Stimulated activated CD4-positive, alpha-beta T cell treated with anti-CD3 and anti-CD28 coated beads, Interleukin-1b, Interleukin-23, amount 100 ng/mL, for 1 hour (primary cell): ENCODE measurements at regions not wholly inside any gene's neighbourhood (a gene's known extent, or its start where the extent isn't known, plus 50 kb on each side); places are given as distances from the start of the nearest gene placed in this dataset.

Experiments
- DNase-seq, 2 donors: peaks; one replicate each; pipeline ENCODE4 v3.0.0-alpha.2; 2020; ENCODE audit warnings: low read depth in 2 of 2

DNA sequence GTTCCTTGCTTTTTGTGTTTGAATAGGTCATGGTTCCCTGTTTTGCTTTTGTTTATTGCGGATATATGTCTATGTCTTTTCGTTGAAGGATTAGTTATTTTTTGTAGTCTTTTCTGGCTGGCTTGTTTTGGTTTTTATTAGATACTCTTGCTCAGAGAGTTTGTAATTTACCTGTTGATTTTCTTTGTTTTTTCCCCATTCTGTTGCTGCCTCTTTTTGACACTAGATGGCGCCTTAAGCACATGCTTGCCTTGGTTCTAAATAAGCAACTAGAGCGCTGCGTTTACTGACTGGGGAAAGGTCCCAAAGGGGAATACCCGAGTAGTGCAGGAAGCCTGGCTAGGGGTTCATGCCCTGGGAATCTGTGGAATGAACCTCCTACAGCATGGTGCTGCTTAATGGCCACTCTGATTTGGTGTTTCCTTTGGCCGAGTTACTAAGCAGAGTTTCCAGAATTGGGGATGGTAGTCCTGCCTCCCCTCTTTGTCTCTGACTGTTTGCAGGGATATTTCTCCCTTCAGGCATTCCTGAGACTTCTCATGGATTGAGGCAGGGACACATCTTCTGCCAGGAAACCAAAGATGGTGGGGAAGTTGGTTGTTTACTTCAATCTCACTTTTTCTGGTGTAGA is 143.2 kb downstream of the PTPRU start:
- no peak for DNase-seq
